T-helper 2 cell treated with Interferon-gamma antibody and Interleukin-4, amounts not matched to agents 5 μg/mL and 100 μg/mL, for 36 hours (primary cell): ENCODE measurements at regions not wholly inside any gene's neighbourhood (a gene's known extent, or its start where the extent isn't known, plus 50 kb on each side); places are given as distances from the start of the nearest gene placed in this dataset.
"Not testable (repeated sequence)": the region's sequence is repeated elsewhere in the genome, so short reads cannot be mapped to it uniquely, and the experiment has no call there.

ENCODE experiments used
- DNase-seq: peaks from one replicate; pipeline ENCODE4 v3.0.0; 2021; ENCODE audit warnings: low spot score
- H3K27ac Mint-ChIP-seq: one replicate; pipeline ENCODE4 v1.8.0; 2021; ENCODE audit warnings: mild to moderate bottlenecking, mixed read lengths
- H3K27me3 Mint-ChIP-seq: one replicate; pipeline ENCODE4 v1.8.0; 2021; ENCODE audit warnings: low read depth, mixed read lengths
- H3K36me3 Mint-ChIP-seq: one replicate; pipeline ENCODE4 v1.8.0; 2021; ENCODE audit warnings: low read depth, mixed read lengths
- H3K4me1 Mint-ChIP-seq: one replicate; pipeline ENCODE4 v1.8.0; 2021; ENCODE audit warnings: low read depth, mixed read lengths
- H3K4me3 Mint-ChIP-seq: one replicate; pipeline ENCODE4 v1.8.0; 2022; ENCODE audit warnings: mild to moderate bottlenecking, moderate library complexity, mixed read lengths
- H3K9me3 Mint-ChIP-seq: one replicate; pipeline ENCODE4 v1.8.0; 2021; ENCODE audit warnings: mixed read lengths

GRCh38 chr7:42722716-42723115 lies 189.2 kb downstream of the C7orf25 start:
- Mint-ChIP-seq H3K27ac (no peak overlapping the region), H3K9me3 (no peaks in the 10 kb centered on the region), H3K4me3 (no peak overlapping the region), H3K4me1 (no peaks in the 10 kb centered on the region), H3K27me3 (no peaks in the 10 kb centered on the region), H3K36me3 (no peaks in the 10 kb centered on the region)
- no peak for DNase-seq

- no peak for DNase-seq
- H3K4me3 Mint-ChIP-seq: no peak overlapping the region
- no peaks in the 10 kb centered on the region for H3K4me1 Mint-ChIP-seq
- no peaks in the 10 kb centered on the region for H3K27me3 Mint-ChIP-seq
- H3K27ac Mint-ChIP-seq: no peak overlapping the region
- no peaks in the 10 kb centered on the region for H3K9me3 Mint-ChIP-seq
- H3K36me3 Mint-ChIP-seq: no peaks in the 10 kb centered on the region
Measured at GRCh38 chr7:42722198-42722597, 189.7 kb downstream of the C7orf25 start.

- no peak for DNase-seq
- Mint-ChIP-seq H3K27ac (no peak overlapping the region), H3K9me3 (no peaks in the 10 kb centered on the region), H3K4me3 (no peak overlapping the region), H3K36me3 (no peaks in the 10 kb centered on the region), H3K27me3 (no peaks in the 10 kb centered on the region), H3K4me1 (no peaks in the 10 kb centered on the region)
Measured at GRCh38 chr7:42720991-42721796, 190.7 kb downstream of the C7orf25 start.

DNA sequence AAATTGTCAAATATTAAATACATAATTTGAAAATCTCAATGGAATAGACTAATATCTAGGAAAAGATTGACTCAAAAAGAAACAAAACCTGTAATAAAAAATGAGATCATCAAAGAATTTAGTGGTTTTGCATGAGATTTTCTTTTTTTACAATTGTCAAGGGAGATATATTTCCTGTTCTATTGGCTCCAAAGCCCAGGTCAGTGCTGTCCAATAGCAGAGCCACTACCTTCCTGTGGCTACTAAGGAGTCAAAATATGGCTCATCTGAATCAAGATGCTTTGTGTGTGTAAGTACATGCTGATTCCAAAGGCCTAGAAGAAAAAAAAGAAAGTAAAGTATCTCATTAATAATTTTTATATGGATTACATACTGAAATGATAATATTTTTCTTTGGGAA lies 191.9 kb downstream of the C7orf25 start:
- H3K4me1 Mint-ChIP-seq: no peaks in the 10 kb centered on the region
- no peak for DNase-seq
- no peaks in the 10 kb centered on the region for H3K27me3 Mint-ChIP-seq
- H3K9me3 Mint-ChIP-seq: peaks cover 3% of the 10 kb centered on the region
- H3K36me3 Mint-ChIP-seq: no peaks in the 10 kb centered on the region
- no peak overlapping the region for H3K27ac Mint-ChIP-seq
- H3K4me3 Mint-ChIP-seq: no peak overlapping the region

DNA sequence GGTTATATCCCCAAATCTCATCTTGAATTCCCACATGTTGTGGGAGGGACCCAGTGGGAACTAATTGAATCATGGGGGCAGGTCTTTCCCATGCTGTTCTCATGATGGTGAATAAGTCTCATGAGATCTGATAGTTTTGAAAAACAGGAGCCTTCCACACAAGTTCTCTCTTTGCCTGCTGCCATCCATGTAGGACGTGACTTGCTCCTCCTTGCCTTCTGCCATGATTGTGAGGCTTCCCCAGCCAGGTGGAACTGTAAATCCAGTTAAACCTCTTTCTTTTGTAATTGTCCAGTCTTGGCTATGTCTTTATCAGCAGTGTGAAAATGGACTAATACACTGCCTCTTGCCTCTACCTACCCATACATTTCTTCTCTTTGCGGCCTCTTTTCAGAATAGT lies 193.4 kb downstream of the C7orf25 start:
- H3K27me3 Mint-ChIP-seq, H3K36me3 Mint-ChIP-seq: not testable (repeated sequence)

GRCh38 chr7:42714356-42714755 lies 197.5 kb downstream of the C7orf25 start:
- Mint-ChIP-seq H3K9me3 (peaks cover 3% of the 10 kb centered on the region), H3K27ac (no peak overlapping the region), H3K27me3 (no peaks in the 10 kb centered on the region), H3K4me1 (no peaks in the 10 kb centered on the region), H3K36me3 (no peaks in the 10 kb centered on the region), H3K4me3 (no peak overlapping the region)
- DNase-seq: no peak

More for the DNA sequence above, 193.4 kb downstream of the C7orf25 start:
- H3K27ac Mint-ChIP-seq, H3K9me3 Mint-ChIP-seq, DNase-seq, H3K4me3 Mint-ChIP-seq, H3K4me1 Mint-ChIP-seq: not testable (repeated sequence)

GRCh38 chr7:42709284-42709683 lies 202.6 kb downstream of the C7orf25 start:
- Mint-ChIP-seq H3K36me3 (no peaks in the 10 kb centered on the region), H3K4me1 (no peaks in the 10 kb centered on the region), H3K4me3 (no peak overlapping the region), H3K9me3 (no peaks in the 10 kb centered on the region), H3K27ac (no peak overlapping the region), H3K27me3 (no peaks in the 10 kb centered on the region)
- DNase-seq: no peak

DNA sequence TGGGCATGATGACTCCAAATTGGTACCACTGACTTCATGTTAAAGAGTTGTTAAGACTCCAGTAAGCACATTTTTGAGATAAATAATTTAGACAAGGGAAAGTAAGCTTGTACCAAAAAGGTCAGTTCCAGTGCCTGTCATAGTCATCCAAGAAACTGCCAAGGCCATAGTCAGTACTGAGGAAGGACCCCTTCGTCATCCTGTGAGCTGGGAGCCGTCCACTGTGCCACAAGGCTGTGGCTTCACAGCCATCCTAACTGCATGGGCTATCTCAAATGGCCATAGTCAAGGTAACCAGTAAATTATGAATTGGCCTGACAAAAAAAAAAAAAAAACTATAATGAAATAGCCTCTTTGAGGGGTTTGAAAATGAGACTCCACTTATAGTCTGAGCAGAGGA lies 207.2 kb downstream of the C7orf25 start:
- Mint-ChIP-seq H3K4me1 (no peaks in the 10 kb centered on the region), H3K4me3 (no peak overlapping the region), H3K9me3 (no peaks in the 10 kb centered on the region), H3K27ac (no peak overlapping the region), H3K36me3 (no peaks in the 10 kb centered on the region), H3K27me3 (no peaks in the 10 kb centered on the region)
- DNase-seq: no peak

- no peak overlapping the region for H3K4me3 Mint-ChIP-seq
- no peak for DNase-seq
- H3K27ac Mint-ChIP-seq: no peak overlapping the region
- no peaks in the 10 kb centered on the region for H3K9me3 Mint-ChIP-seq
- H3K4me1 Mint-ChIP-seq: no peaks in the 10 kb centered on the region
- H3K27me3 Mint-ChIP-seq: no peaks in the 10 kb centered on the region
- no peaks in the 10 kb centered on the region for H3K36me3 Mint-ChIP-seq
Measured at GRCh38 chr7:42702647-42703046, 209.2 kb downstream of the C7orf25 start.

- DNase-seq: no peak
- Mint-ChIP-seq H3K36me3 (no peaks in the 10 kb centered on the region), H3K9me3 (no peaks in the 10 kb centered on the region), H3K4me1 (no peaks in the 10 kb centered on the region), H3K27ac (no peak overlapping the region), H3K27me3 (no peaks in the 10 kb centered on the region), H3K4me3 (no peak overlapping the region)
Measured at GRCh38 chr7:42700406-42701327, 211.2 kb downstream of the C7orf25 start.

DNA sequence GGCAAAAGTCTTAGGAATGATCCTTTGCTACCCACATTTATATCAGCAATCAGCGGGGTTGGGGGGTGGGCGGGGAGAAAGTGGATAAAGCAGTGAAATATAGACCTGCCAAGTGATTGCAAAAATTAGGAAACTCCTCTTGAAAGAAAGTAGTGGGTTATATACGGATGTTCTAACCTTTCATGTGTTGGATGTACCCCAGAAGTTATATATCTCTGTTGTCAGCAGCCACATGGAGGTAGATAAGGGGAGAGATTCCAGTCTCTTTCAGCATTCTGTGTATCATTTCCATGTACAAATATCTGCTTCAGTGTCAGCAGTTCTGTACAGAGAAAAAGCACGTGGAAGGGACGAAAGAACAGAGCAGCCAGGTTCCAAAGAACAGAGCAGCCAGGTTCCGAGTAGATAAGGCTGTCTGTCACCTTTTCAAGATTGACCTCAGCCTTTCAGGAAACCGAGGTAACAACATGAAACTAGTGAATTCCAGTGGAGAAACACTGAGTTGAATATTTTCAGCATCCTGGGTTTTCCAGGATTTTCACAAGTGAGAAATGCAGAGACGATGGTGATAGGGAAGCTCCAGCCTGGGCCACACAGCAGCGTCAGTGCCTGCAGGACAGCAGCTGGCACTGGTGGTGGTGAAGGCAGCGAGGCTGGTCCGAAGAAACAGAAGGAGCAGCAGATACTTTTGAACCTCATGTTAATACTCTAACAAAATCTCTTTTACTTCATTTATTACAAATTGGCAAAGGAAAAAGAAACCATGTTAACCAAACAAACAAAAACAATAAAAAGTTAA lies 212.3 kb downstream of the C7orf25 start:
- Mint-ChIP-seq H3K27me3 (no peaks in the 10 kb centered on the region), H3K27ac (no peak overlapping the region), H3K4me1 (no peaks in the 10 kb centered on the region), H3K4me3 (no peak overlapping the region), H3K36me3 (no peaks in the 10 kb centered on the region), H3K9me3 (no peaks in the 10 kb centered on the region)
- no peak for DNase-seq

DNA sequence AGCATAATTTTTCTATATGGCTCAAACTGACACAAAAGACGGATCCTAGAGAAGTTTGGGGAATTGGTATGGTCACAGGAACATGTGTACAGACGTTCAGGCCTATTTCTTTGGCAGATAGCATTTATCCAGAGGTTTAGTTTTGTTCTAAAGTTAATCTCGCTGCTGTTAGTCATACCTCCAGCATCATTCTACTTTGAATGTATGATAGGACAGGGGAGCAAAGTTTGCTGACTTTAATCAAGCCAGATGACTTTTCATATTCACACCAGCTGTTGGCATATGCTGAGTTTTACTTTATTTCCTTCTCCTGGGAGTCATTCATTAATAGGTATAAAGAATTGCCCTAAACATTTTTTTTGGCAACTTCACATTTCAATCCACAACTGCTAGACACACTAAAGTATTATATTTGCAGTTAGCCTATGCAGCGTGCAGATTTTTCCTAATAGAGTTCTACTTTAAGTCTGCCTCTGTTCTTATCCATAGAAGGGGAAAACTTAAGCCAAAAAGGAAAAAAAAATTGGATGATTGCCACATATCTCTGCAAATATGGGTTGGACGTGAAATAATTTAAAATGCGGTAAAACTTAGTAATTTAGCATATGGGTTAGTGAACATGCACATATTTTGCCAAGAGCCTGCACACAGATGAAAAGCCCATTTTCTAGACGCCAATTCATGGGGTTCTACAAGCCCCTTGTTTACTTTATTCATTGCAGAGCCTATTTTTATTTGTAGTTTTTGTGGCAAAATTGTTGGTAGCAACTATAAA lies 213.1 kb downstream of the C7orf25 start:
- DNase-seq: no peak
- no peak overlapping the region for H3K4me3 Mint-ChIP-seq
- no peaks in the 10 kb centered on the region for H3K36me3 Mint-ChIP-seq
- no peaks in the 10 kb centered on the region for H3K4me1 Mint-ChIP-seq
- no peaks in the 10 kb centered on the region for H3K27me3 Mint-ChIP-seq
- H3K9me3 Mint-ChIP-seq: no peaks in the 10 kb centered on the region
- no peak overlapping the region for H3K27ac Mint-ChIP-seq

DNA sequence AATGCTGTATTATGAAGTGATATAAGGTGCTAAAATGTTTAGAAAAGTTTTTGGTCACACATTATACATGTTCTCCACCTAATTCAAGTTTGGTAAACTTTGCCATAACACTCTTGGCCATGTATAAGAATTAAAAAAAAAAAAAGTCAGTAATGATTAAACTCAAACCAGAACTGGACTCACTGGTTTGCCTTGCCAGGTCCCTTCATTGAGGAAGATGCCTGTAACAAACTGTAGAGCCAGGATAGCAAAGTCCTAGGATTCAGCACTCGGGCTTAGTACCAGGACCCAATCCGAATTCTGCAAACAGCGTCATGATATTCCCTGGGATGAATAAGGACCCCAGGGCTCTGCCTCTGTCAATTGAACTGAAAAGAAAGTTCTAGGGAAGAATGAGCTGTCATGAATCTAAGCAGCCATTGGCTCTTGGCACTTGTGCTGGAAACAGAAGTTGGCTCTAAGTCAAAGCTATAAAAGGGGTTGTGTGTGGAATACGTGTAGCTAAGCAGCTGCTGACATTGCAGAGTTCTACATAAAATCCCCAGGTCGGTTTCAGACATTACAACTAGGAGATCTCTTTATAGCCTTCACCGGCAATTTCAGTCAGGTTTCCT lies 216.9 kb downstream of the C7orf25 start:
- Mint-ChIP-seq H3K27ac (no peak overlapping the region), H3K4me1 (no peaks in the 10 kb centered on the region), H3K36me3 (no peaks in the 10 kb centered on the region), H3K27me3 (no peaks in the 10 kb centered on the region), H3K9me3 (no peaks in the 10 kb centered on the region), H3K4me3 (no peak overlapping the region)
- DNase-seq: no peak
